Stomach (tissue), 4 donors: ENCODE measurements at regions not wholly inside any gene's neighbourhood (a gene's known extent, or its start where the extent isn't known, plus 50 kb on each side); places are given as distances from the start of the nearest gene placed in this dataset.

ENCODE experiments used
- EP300 ChIP-seq: sonication (generic); formaldehyde crosslinking; IDR thresholded peaks from one replicate; pipeline ENCODE4 v1.6.1; 2017; ENCODE audit warnings: antibody characterized with exemption
- POLR2A ChIP-seq, 4 donors: fragments of 450-650 bp; IDR thresholded peaks; one replicate each; pipeline ENCODE4 v1.6.1; 2016; ENCODE audit warnings: antibody characterized with exemption in 4 of 4, control low read depth in 2 of 4, mild to moderate bottlenecking in 1 of 4, moderate library complexity in 1 of 4
- TF ChIP-seq, protein P1 (sequence below), 7 experiments: fragments of 450-650 bp in 4 of 7; fragments of 200-600 bp in 3 of 7; sonication (generic) in 3 of 7; IDR thresholded peaks; one replicate each; pipeline ENCODE4 v1.5.1; 2016 to 2019; ENCODE audit warnings: antibody characterized with exemption in 7 of 7, control low read depth in 2 of 7, mild to moderate bottlenecking in 1 of 7

DNA sequence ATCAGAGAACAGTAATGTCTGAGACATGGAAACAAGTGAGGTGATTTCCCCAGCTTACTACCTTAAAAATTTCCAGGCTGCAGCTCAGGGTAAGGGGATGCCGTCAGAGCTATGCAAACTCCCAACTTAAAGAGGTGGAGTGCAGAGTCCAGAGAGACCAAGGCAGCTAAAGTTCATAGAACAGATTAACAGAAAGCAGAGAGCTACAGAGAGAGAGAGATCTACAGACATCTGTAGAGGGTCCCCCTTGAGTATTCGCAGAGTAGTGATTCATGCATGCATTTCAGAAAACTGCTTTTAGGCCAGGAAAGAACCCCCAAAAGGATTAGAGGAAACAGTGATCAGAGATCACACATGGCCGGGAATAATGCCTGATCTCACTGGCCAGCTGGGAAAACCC lies 306.2 kb upstream of the PUM3 start:
- TF ChIP-seq POLR2A (IDR thresholded peaks at IDR 0.05): no peak
- TF ChIP-seq EP300: no peak
- TF ChIP-seq, protein P1, sequence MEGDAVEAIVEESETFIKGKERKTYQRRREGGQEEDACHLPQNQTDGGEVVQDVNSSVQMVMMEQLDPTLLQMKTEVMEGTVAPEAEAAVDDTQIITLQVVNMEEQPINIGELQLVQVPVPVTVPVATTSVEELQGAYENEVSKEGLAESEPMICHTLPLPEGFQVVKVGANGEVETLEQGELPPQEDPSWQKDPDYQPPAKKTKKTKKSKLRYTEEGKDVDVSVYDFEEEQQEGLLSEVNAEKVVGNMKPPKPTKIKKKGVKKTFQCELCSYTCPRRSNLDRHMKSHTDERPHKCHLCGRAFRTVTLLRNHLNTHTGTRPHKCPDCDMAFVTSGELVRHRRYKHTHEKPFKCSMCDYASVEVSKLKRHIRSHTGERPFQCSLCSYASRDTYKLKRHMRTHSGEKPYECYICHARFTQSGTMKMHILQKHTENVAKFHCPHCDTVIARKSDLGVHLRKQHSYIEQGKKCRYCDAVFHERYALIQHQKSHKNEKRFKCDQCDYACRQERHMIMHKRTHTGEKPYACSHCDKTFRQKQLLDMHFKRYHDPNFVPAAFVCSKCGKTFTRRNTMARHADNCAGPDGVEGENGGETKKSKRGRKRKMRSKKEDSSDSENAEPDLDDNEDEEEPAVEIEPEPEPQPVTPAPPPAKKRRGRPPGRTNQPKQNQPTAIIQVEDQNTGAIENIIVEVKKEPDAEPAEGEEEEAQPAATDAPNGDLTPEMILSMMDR (IDR thresholded peaks at IDR 0.05): no peak
